Mesodermal cell (in vitro differentiated cells): ENCODE measurements at regions not wholly inside any gene's neighbourhood (a gene's known extent, or its start where the extent isn't known, plus 50 kb on each side); places are given as distances from the start of the nearest gene placed in this dataset.
A peak's percentile ranks its signal among the peaks of the same experiment; 100 is the strongest.

Experiments
- H3K27ac ChIP-seq: 2 replicates; pipeline ENCODE4 v1.7.0; 2013; ENCODE audit warnings: mild to moderate bottlenecking, low read depth, low read length, moderate library complexity; ENCODE audit not compliant: severe bottlenecking
- H3K36me3 ChIP-seq: 2 replicates; pipeline ENCODE4 v1.7.1; 2013; ENCODE audit warnings: mild to moderate bottlenecking, low read length, moderate library complexity; ENCODE audit not compliant: control insufficient read depth, insufficient read depth
- H3K4me1 ChIP-seq: one replicate; pipeline ENCODE4 v1.7.1; 2013; ENCODE audit warnings: mild to moderate bottlenecking, low read length; ENCODE audit not compliant: insufficient read depth, control insufficient read depth, poor library complexity, severe bottlenecking
- H3K4me3 ChIP-seq: 2 replicates; pipeline ENCODE4 v1.7.0; 2013; ENCODE audit warnings: low read length, control low read depth, mild to moderate bottlenecking; ENCODE audit not compliant: insufficient read depth, poor library complexity, severe bottlenecking; ENCODE audit errors: extremely low read depth
- H3K9me3 ChIP-seq: 2 replicates; pipeline ENCODE4 v1.7.1; 2013; ENCODE audit warnings: mild to moderate bottlenecking, low read length, moderate library complexity; ENCODE audit not compliant: control insufficient read depth
- WGBS, 2 experiments: methylation state at CpG; one replicate each; pipeline ENCODE4 v1.1.5; 2013; ENCODE audit warnings: missing lambda C conversion rate in 2 of 2; ENCODE audit not compliant: insufficient coverage in 2 of 2; 5-methylcytosine and 5-hydroxymethylcytosine counted together

GRCh38 chr13:64962404-64962803 is 2267.7 kb downstream of the PCDH9 start:
- H3K27ac ChIP-seq = no peak overlapping the region
- 100% methylated on average over 1 of the region's 1 CpG; no CpG with 5 or more reads in 1 of the 2 experiments for WGBS, 2 experiments
- H3K4me1 ChIP-seq = no peaks in the 10 kb centered on the region
- no peaks in the 10 kb centered on the region for H3K9me3 ChIP-seq
- H3K36me3 ChIP-seq = no peaks in the 10 kb centered on the region
- H3K4me3 ChIP-seq = no peak overlapping the region

GRCh38 chr13:64959276-64959675 is 2270.9 kb downstream of the PCDH9 start:
- Histone ChIP-seq H3K27ac (no peak overlapping the region), H3K4me1 (no peaks in the 10 kb centered on the region), H3K4me3 (no peak overlapping the region), H3K9me3 (no peaks in the 10 kb centered on the region), H3K36me3 (no peaks in the 10 kb centered on the region)
- WGBS, 2 experiments = 91 to 97% methylated on average over 5 to 6 of the region's 15 CpGs

- no peaks in the 10 kb centered on the region for H3K9me3 ChIP-seq
- 91 to 93% methylated on average over 10 to 16 of the region's 16 CpGs for WGBS, 2 experiments
- no peaks in the 10 kb centered on the region for H3K36me3 ChIP-seq
- no peak overlapping the region for H3K4me3 ChIP-seq
- H3K4me1 ChIP-seq = no peaks in the 10 kb centered on the region
- H3K27ac ChIP-seq = no peak overlapping the region
These were observed 2272.0 kb downstream of the PCDH9 start for GRCh38 chr13:64958106-64958505.

GRCh38 chr13:64938660-64939059 is 2291.5 kb downstream of the PCDH9 start:
- 100% methylated on average over 1 to 2 of the region's 5 CpGs for WGBS, 2 experiments
- Histone ChIP-seq H3K36me3 (no peaks in the 10 kb centered on the region), H3K9me3 (no peaks in the 10 kb centered on the region), H3K4me1 (no peaks in the 10 kb centered on the region), H3K4me3 (no peak overlapping the region), H3K27ac (no peak overlapping the region)

- no peaks in the 10 kb centered on the region for H3K9me3 ChIP-seq
- no peaks in the 10 kb centered on the region for H3K36me3 ChIP-seq
- no peak overlapping the region for H3K4me3 ChIP-seq
- H3K27ac ChIP-seq = no peak overlapping the region
- no CpG with 5 or more reads among the region's 1 CpG for WGBS, 2 experiments
- H3K4me1 ChIP-seq = no peaks in the 10 kb centered on the region
These were observed 2292.8 kb downstream of the PCDH9 start for GRCh38 chr13:64937302-64937701.

GRCh38 chr13:64936879-64937278 is 2293.3 kb downstream of the PCDH9 start:
- Histone ChIP-seq H3K9me3 (no peaks in the 10 kb centered on the region), H3K4me3 (no peak overlapping the region), H3K27ac (no peak overlapping the region), H3K36me3 (no peaks in the 10 kb centered on the region), H3K4me1 (no peaks in the 10 kb centered on the region)
- WGBS, 2 experiments = no CpG with 5 or more reads among the region's 2 CpGs

- no peak overlapping the region for H3K27ac ChIP-seq
- no peak overlapping the region for H3K4me3 ChIP-seq
- H3K4me1 ChIP-seq = no peaks in the 10 kb centered on the region
- no peaks in the 10 kb centered on the region for H3K9me3 ChIP-seq
- no peaks in the 10 kb centered on the region for H3K36me3 ChIP-seq
These were observed 2294.7 kb downstream of the PCDH9 start for GRCh38 chr13:64935441-64935840.

GRCh38 chr13:64934569-64935362 is 2295.4 kb downstream of the PCDH9 start:
- Histone ChIP-seq H3K4me1 (peaks cover 6% of the 10 kb centered on the region), H3K27ac (no peak overlapping the region), H3K36me3 (no peaks in the 10 kb centered on the region), H3K9me3 (no peaks in the 10 kb centered on the region), H3K4me3 (no peak overlapping the region)
- 34 to 74% methylated on average over 2 to 4 of the region's 5 CpGs for WGBS, 2 experiments

- no peaks in the 10 kb centered on the region for H3K36me3 ChIP-seq
- no peak overlapping the region for H3K4me3 ChIP-seq
- H3K4me1 ChIP-seq = peaks cover 6% of the 10 kb centered on the region
- no peak overlapping the region for H3K27ac ChIP-seq
- no peaks in the 10 kb centered on the region for H3K9me3 ChIP-seq
These were observed 2299.5 kb downstream of the PCDH9 start for GRCh38 chr13:64930636-64931035.

GRCh38 chr13:64928696-64929499 is 2301.2 kb downstream of the PCDH9 start:
- Histone ChIP-seq H3K27ac (peak overlapping the region; percentile 90), H3K36me3 (no peaks in the 10 kb centered on the region), H3K4me3 (no peak overlapping the region), H3K9me3 (no peaks in the 10 kb centered on the region), H3K4me1 (peaks cover 6% of the 10 kb centered on the region)
- WGBS, 2 experiments = 40 to 100% methylated on average over 1 of the region's 3 CpGs

GRCh38 chr13:64925727-64926126 is 2304.4 kb downstream of the PCDH9 start:
- Histone ChIP-seq H3K27ac (no peak overlapping the region), H3K36me3 (no peaks in the 10 kb centered on the region), H3K4me1 (peaks cover 6% of the 10 kb centered on the region), H3K4me3 (no peak overlapping the region), H3K9me3 (no peaks in the 10 kb centered on the region)
- 91 to 93% methylated on average over 10 to 11 of the region's 22 CpGs for WGBS, 2 experiments
